ENCODE measurements at regions not wholly inside any gene's neighbourhood (a gene's known extent, or its start where the extent isn't known, plus 50 kb on each side); places are given as distances from the start of the nearest gene placed in this dataset.

- Histone ChIP-seq H3K27me3 (ENCODE audit: control insufficient read depth in 2 of 2, insufficient read depth in 2 of 2, low read length in 2 of 2) (no peaks in the 10 kb centered on the region), H4K20me1 (replicated peaks; ENCODE audit: control insufficient read depth, extremely low read depth, insufficient read depth, low read length) (no peaks in the 10 kb centered on the region), H2AFZ (ENCODE audit: low read depth, low read length) (no peak overlapping the region), H3K4me2 (ENCODE audit: insufficient read depth, low read length) (no peak overlapping the region), H3K4me1 (ENCODE audit: control insufficient read depth, extremely low read depth, insufficient read depth, low read length) (no peaks in the 10 kb centered on the region), H3K4me3 (replicated peaks in 1 of 3; ENCODE audit: insufficient read depth in 1 of 3, low read depth in 1 of 3, low read length in 3 of 3) (no peak overlapping the region), H3K9ac (replicated peaks; ENCODE audit: extremely low read depth, insufficient read depth, low read length) (no peak overlapping the region), H3K27ac (ENCODE audit: insufficient read depth, low read depth, low read length) (no peak overlapping the region), H3K9me3 (replicated peaks; ENCODE audit: control insufficient read depth, insufficient read depth, low read length) (peaks cover 4% of the 10 kb centered on the region), H3K36me3 (ENCODE audit: control insufficient read depth in 2 of 2, extremely low read depth in 1 of 2, insufficient read depth in 2 of 2, low read length in 2 of 2) (no peaks in the 10 kb centered on the region), H3K79me2 (ENCODE audit: control insufficient read depth, insufficient read depth, low read length) (no peaks in the 10 kb centered on the region), H3K9me1 (replicated peaks; ENCODE audit: control insufficient read depth, extremely low read depth, insufficient read depth, low read length) (no peaks in the 10 kb centered on the region)
- ChIA-PET CTCF (no interaction called here), POLR2A (no interaction called here)
- dilution Hi-C loops (cut with MboI; ENCODE audit: extremely low pct_ligation_motif_present, low sequenced_read_pairs) = no loop called here
- no peak for TF ChIP-seq GATA2 (IDR thresholded peaks at IDR 0.05; ENCODE audit: insufficient read depth, insufficient read length, low read depth, low read length)
- TF ChIP-seq EZH2 (IDR thresholded peaks at IDR 0.05; ENCODE audit: borderline replicate concordance, low read depth, low read length, severe bottlenecking) = no peak
- TF ChIP-seq POLR2AphosphoS5 (IDR thresholded peaks at IDR 0.05; ENCODE audit: insufficient read depth, low read depth, low read length) = no peak
- no peak for TF ChIP-seq MAX (IDR thresholded peaks at IDR 0.05; ENCODE audit: insufficient read depth, insufficient read length)
- no peak for TF ChIP-seq MYC (IDR thresholded peaks at IDR 0.05; ENCODE audit: low read depth, low read length)
- TF ChIP-seq FOS (IDR thresholded peaks at IDR 0.05; ENCODE audit: borderline replicate concordance, insufficient read depth, low read length) = no peak
- TF ChIP-seq JUN (IDR thresholded peaks at IDR 0.05; ENCODE audit: borderline replicate concordance, insufficient read depth, insufficient read length, low read depth) = no peak
- no peak for TF ChIP-seq POLR2A (IDR thresholded peaks at IDR 0.05; ENCODE audit: low read depth, low read length)
- no peak for TF ChIP-seq CTCF (IDR thresholded peaks at IDR 0.05; ENCODE audit: extremely low read depth in 1 of 2, insufficient read depth in 1 of 2, low read depth in 1 of 2, low read length in 2 of 2)
- DNase-seq (ENCODE audit: low read depth, low spot score) (no peak), FAIRE-seq (no peak)
- intact Hi-C loops (cut with micrococcal nuclease) = no loop called here
- BruUV-seq (replicated peaks) = no TSS peak
Measured at GRCh38 chr14:105938959-105939358, 412.6 kb downstream of the TMEM121 start.

Measured in endothelial cell of umbilical vein (primary cell).